GM18907 (cell line): ENCODE measurements at regions not wholly inside any gene's neighbourhood (a gene's known extent, or its start where the extent isn't known, plus 50 kb on each side); places are given as distances from the start of the nearest gene placed in this dataset.
"Not testable (repeated sequence)": the region's sequence is repeated elsewhere in the genome, so short reads cannot be mapped to it uniquely, and the experiment has no call there.

Experiments
- ATAC-seq: cut with Tn5 transposase; IDR thresholded peaks from one replicate; pipeline ENCODE4 v1.9.1; 2021; ENCODE audit warnings: mild to moderate bottlenecking, moderate library complexity; ENCODE audit not compliant: unreplicated experiment

GRCh38 chr16:72598696-72599095 lies 426.7 kb upstream of the PMFBP1 start:
- no peak for ATAC-seq

- ATAC-seq = no peak
These were observed 426.0 kb upstream of the PMFBP1 start for GRCh38 chr16:72597938-72598337.

- ATAC-seq = no peak
These were observed 424.4 kb upstream of the PMFBP1 start for GRCh38 chr16:72596373-72596772.

- peak; percentile 81 for ATAC-seq
These were observed 418.4 kb upstream of the PMFBP1 start for GRCh38 chr16:72590151-72590937.

- no peak for ATAC-seq
These were observed 416.6 kb upstream of the PMFBP1 start for GRCh38 chr16:72588551-72588950.

GRCh38 chr16:72578061-72578460 lies 406.1 kb upstream of the PMFBP1 start:
- ATAC-seq = not testable (repeated sequence)

GRCh38 chr16:72576189-72576588 lies 404.2 kb upstream of the PMFBP1 start:
- no peak for ATAC-seq

- ATAC-seq = no peak
These were observed 397.7 kb upstream of the PMFBP1 start for GRCh38 chr16:72569677-72570076.

- no peak for ATAC-seq
These were observed 396.5 kb upstream of the PMFBP1 start for GRCh38 chr16:72568502-72568901.

- no peak for ATAC-seq
These were observed 394.2 kb upstream of the PMFBP1 start for GRCh38 chr16:72566174-72566573.

- no peak for ATAC-seq
These were observed 393.2 kb upstream of the PMFBP1 start for GRCh38 chr16:72565106-72565505.

GRCh38 chr16:72560617-72561016 lies 388.7 kb upstream of the PMFBP1 start:
- no peak for ATAC-seq

GRCh38 chr16:72558501-72558900 lies 386.5 kb upstream of the PMFBP1 start:
- no peak for ATAC-seq

GRCh38 chr16:72554935-72555334 lies 383.0 kb upstream of the PMFBP1 start:
- ATAC-seq = no peak

GRCh38 chr16:72552654-72553053 lies 380.7 kb upstream of the PMFBP1 start:
- ATAC-seq = no peak

- ATAC-seq = no peak
These were observed 379.7 kb upstream of the PMFBP1 start for GRCh38 chr16:72551649-72552048.

GRCh38 chr16:72549878-72550277 lies 377.9 kb upstream of the PMFBP1 start:
- ATAC-seq = no peak

GRCh38 chr16:72542102-72542501 lies 370.1 kb upstream of the PMFBP1 start:
- no peak for ATAC-seq

- no peak for ATAC-seq
These were observed 365.7 kb upstream of the PMFBP1 start for GRCh38 chr16:72537664-72538063.

GRCh38 chr16:72536723-72537435 lies 364.9 kb upstream of the PMFBP1 start:
- ATAC-seq = no peak

- no peak for ATAC-seq
These were observed 361.0 kb upstream of the PMFBP1 start for GRCh38 chr16:72532906-72533410.

- no peak for ATAC-seq
These were observed 358.5 kb upstream of the PMFBP1 start for GRCh38 chr16:72530434-72530833.
